GM12865 (cell line): ENCODE measurements at regions not wholly inside any gene's neighbourhood (a gene's known extent, or its start where the extent isn't known, plus 50 kb on each side); places are given as distances from the start of the nearest gene placed in this dataset.

Source experiments
- DNase-seq: peaks from one replicate; pipeline ENCODE4 v3.0.0; 2010; ENCODE audit warnings: low read depth
- H3K4me3 ChIP-seq: 2 replicates; pipeline ENCODE4 v1.5.1; 2011; ENCODE audit warnings: mild to moderate bottlenecking, low read depth, low read length, control low read depth
- TF ChIP-seq, protein P1 (sequence below): IDR thresholded peaks from 2 replicates; pipeline ENCODE4 v1.5.1; 2011; ENCODE audit warnings: low read length, control low read depth, low read depth, inconsistent platforms; ENCODE audit not compliant: insufficient read depth; ENCODE audit errors: missing control alignments

DNA sequence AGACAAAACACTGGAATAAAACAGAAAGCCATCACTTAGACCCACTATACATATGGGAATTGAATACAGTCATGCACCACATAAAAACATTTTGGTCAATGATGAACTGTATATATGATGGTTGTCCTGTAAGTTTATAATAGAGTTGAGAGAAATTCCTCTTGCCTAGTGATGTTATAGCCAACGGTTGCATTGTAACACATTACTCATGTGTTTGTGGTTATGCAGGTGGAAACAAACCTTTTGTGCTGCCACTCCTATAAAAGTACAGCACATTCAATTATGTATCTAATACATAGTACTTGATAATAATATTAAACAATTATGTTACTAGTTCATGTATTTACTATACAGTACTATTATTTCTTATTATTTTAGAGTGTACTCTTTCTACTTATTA, 381.2 kb upstream of the MBL2 start:
- no peak overlapping the region for H3K4me3 ChIP-seq
- TF ChIP-seq, protein P1, sequence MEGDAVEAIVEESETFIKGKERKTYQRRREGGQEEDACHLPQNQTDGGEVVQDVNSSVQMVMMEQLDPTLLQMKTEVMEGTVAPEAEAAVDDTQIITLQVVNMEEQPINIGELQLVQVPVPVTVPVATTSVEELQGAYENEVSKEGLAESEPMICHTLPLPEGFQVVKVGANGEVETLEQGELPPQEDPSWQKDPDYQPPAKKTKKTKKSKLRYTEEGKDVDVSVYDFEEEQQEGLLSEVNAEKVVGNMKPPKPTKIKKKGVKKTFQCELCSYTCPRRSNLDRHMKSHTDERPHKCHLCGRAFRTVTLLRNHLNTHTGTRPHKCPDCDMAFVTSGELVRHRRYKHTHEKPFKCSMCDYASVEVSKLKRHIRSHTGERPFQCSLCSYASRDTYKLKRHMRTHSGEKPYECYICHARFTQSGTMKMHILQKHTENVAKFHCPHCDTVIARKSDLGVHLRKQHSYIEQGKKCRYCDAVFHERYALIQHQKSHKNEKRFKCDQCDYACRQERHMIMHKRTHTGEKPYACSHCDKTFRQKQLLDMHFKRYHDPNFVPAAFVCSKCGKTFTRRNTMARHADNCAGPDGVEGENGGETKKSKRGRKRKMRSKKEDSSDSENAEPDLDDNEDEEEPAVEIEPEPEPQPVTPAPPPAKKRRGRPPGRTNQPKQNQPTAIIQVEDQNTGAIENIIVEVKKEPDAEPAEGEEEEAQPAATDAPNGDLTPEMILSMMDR, result no peak
- no peak for DNase-seq

DNA sequence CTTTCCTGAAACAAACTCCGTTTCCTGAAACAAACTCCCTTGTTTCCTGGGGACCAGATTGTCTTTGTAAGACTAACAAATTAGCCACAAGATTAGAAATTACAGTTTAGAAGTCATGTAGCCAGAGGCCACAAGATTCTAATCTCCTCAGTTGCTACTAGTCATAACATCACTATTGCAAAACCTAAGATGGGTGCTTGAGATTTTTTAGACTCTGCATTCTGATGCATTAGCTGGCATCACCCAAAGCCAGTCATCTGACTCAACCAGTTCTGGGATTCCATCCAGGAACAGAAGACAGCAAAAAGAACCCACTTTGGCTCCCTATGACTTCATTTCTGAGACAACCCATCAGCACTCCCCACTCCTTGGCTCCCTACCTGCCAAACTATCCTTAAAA, 367.9 kb upstream of the MBL2 start:
- TF ChIP-seq, protein P1, result no peak
- no peak overlapping the region for H3K4me3 ChIP-seq
- no peak for DNase-seq

DNA sequence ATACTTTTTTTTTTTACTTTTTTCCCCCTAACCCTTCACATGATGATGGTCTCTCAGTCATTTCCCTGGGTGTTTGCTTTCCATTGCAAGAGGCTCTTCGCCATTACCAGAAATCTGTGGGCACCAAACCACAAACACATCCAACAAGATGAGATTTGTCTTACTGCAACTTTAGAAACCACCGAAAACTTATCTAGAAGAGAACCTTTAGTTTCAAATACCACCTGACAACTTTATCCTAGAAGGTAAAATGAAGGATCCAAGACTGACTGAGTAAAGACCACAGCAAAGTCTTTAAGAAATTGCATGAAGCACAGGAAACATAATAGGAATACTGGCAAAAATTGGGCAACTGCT, 363.3 kb upstream of the MBL2 start:
- TF ChIP-seq, protein P1, result no peak
- no peak for DNase-seq
- no peak overlapping the region for H3K4me3 ChIP-seq

DNA sequence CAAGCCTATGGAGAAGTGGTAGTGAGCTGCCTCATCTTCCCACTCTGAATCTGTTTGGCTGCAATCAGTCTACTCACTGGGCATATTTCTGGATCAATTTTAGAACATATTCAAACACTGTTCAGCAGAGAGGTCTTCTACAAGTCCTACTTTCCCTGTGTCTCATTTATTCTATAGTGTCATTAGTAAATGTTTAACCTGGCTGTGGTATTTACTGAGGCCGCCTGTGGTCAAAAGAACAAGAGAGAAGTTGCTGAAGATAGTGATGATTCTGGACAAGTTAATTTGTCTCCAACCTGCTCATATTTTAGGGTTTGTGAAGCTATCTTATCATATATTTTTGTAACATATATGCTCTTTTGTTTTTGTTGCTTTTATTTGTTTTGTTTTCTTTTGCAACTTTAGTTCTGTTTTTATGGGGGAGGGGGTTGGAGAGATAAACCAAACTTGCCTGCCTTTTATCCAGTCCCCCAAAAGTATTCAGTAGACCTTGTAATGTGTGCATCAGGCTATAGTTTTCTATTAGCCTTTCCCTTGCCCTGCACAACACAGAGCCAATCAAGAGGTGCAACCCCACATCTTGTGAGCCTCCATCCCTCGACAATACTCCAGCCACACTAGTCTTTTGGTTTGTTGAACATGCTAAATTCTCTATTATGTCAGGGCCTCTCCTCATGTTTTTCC, 362.8 kb upstream of the MBL2 start:
- no peak overlapping the region for H3K4me3 ChIP-seq
- TF ChIP-seq, protein P1, result no peak
- DNase-seq, result no peak

DNA sequence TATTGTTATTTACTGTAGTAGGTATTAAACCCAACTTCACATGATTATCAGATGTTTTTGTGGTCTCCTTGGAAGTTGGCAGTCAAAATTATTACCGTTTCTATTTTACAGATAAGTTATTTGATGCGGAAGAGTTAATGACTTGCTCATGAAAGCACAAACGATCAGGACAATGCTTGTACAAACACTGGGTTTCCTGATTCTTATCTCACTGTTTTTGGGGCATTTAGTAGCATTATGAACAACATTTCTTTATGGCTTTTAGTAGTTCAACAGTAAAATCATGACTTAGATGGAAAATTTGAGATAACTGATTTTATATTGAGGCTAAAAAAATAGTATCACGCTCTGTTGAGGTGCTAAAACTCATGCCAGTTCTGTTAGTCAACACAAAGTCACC, 361.5 kb upstream of the MBL2 start:
- H3K4me3 ChIP-seq, result no peak overlapping the region
- no peak for DNase-seq
- TF ChIP-seq, protein P1, result no peak

DNA sequence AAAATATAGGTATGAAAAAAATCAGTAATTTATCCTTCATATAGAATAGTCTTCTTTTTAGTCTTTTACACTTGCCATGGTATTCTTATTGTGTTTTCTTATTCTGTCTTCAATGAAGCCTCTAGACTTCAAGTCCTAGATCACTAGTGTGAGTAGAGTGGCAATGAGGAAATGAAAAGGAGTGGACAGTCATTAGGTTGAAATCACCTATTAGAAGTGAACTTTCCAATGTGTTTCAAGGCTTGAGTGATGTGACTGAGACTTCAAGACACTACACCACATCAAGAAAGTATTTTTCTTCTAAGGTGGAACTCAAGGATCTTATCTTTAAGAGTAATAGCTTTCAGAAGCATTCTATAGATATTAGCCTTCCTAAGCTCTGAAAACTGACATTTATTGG, 357.8 kb upstream of the MBL2 start:
- DNase-seq, result no peak
- TF ChIP-seq, protein P1, result no peak
- no peak overlapping the region for H3K4me3 ChIP-seq

DNA sequence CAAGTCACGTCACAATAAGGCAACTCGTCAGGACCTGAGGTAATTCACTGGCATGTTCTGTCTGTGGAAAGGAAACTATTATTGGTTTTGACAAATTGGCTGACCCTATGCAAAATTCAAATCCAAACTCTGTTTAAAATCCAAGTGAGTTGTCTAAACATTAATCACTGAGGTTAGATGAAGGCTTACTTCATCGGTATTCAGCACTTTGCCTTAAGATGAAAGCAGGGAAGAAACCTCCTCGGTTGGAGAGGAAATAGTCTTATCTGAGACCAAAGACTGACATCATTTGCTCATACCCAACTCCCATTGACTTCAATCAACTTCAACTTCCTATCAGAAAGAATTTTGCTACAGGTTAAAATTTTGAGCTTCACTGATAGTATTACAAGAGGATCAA, 355.1 kb upstream of the MBL2 start:
- no peak for DNase-seq
- H3K4me3 ChIP-seq, result no peak overlapping the region
- TF ChIP-seq, protein P1, result no peak
